Caco-2 (cell line): ENCODE measurements at regions not wholly inside any gene's neighbourhood (a gene's known extent, or its start where the extent isn't known, plus 50 kb on each side); places are given as distances from the start of the nearest gene placed in this dataset.

Experiments used
- BruUV-seq: library from RNA; stranded (reverse); fragments of 400-500 nt; replicated peaks from 2 replicates; lab custom pipeline; 2021; lab: Mats Ljungman, UMichigan
- CTCF ChIA-PET: fragments of 300-600 bp; sonication (Branson Sonifier 250); formaldehyde crosslinking; loops from one replicate; lab custom pipeline; 2022; ENCODE audit warnings: antibody characterized with exemption; lab: Charles Lee
- POLR2A ChIA-PET: fragments of 300-600 bp; sonication (Branson Sonifier 250); formaldehyde crosslinking; loops from one replicate; lab custom pipeline; 2022; ENCODE audit warnings: antibody characterized with exemption; lab: Charles Lee
- DNase-seq, 2 experiments: peaks; one replicate each; pipeline versions ENCODE4 v3.0.0 to v3.0.0-alpha.2; 2020 to 2022
- H3K27me3 ChIP-seq: replicated peaks from 2 replicates; pipeline ENCODE4 v1.6.0; 2011; ENCODE audit warnings: low read length; ENCODE audit not compliant: control insufficient read depth, insufficient read depth
- H3K36me3 ChIP-seq: 2 replicates; pipeline ENCODE4 v1.5.1; 2011; ENCODE audit warnings: low read length; ENCODE audit not compliant: control insufficient read depth, insufficient read depth
- H3K4me1 ChIP-seq: fragments of 250-450 bp; sonication (Bioruptor Pico); 2 replicates; pipeline ENCODE4 v1.5.1; 2020; ENCODE audit warnings: mild to moderate bottlenecking
- H3K4me3 ChIP-seq: 2 replicates; pipeline ENCODE4 v1.5.1; 2011; ENCODE audit warnings: low read depth, mild to moderate bottlenecking, control low read depth, low read length
- H3K9me3 ChIP-seq: fragments of 250-450 bp; sonication (Bioruptor Pico); 2 replicates; pipeline ENCODE4 v1.5.1; 2020; ENCODE audit warnings: mild to moderate bottlenecking, moderate library complexity
- H3K27ac Mint-ChIP-seq: one replicate; pipeline ENCODE4 v1.8.0; 2022; ENCODE audit warnings: mixed read lengths; ENCODE audit not compliant: unreplicated experiment
- H3K27me3 Mint-ChIP-seq: one replicate; pipeline ENCODE4 v1.8.0; 2022; ENCODE audit warnings: mixed read lengths; ENCODE audit not compliant: insufficient read depth, unreplicated experiment
- H3K36me3 Mint-ChIP-seq: one replicate; pipeline ENCODE4 v1.8.0; 2022; ENCODE audit warnings: mild to moderate bottlenecking, mixed read lengths; ENCODE audit not compliant: insufficient read depth, unreplicated experiment
- H3K4me1 Mint-ChIP-seq: one replicate; pipeline ENCODE4 v1.8.0; 2022; ENCODE audit warnings: low read depth, mixed read lengths; ENCODE audit not compliant: unreplicated experiment
- H3K4me3 Mint-ChIP-seq: one replicate; pipeline ENCODE4 v1.8.0; 2022; ENCODE audit warnings: mild to moderate bottlenecking, moderate library complexity, mixed read lengths; ENCODE audit not compliant: unreplicated experiment
- H3K9me3 Mint-ChIP-seq: one replicate; pipeline ENCODE4 v1.8.0; 2022; ENCODE audit warnings: mixed read lengths; ENCODE audit not compliant: unreplicated experiment
- intact Hi-C: fragments of 100-400 bp; cut with micrococcal nuclease; formaldehyde crosslinking; loops from one replicate; pipeline ENCODE4 v1.10.0; 2022; ENCODE audit not compliant: unreplicated experiment
- TF ChIP-seq, protein P1 (sequence below), 2 experiments: fragments of 200-600 bp in 1 of 2; IDR thresholded peaks; 1 replicate in 1 of 2; 2 replicates in 1 of 2; pipeline versions ENCODE4 v1.5.1 to v1.8.0; 2011 to 2022; ENCODE audit warnings: antibody characterized with exemption in 1 of 2, control low read depth in 1 of 2, inconsistent platforms in 1 of 2, low read depth in 1 of 2, low read length in 1 of 2, mild to moderate bottlenecking in 1 of 2, moderate library complexity in 1 of 2; ENCODE audit not compliant: insufficient read depth in 1 of 2, severe bottlenecking in 1 of 2, unreplicated experiment in 1 of 2

- BruUV-seq: no TSS peak
- intact Hi-C loops: loop anchor here (5.0 kb wide), 1 partner anchor 1514 kb away; no protein-coding TSS in a partner anchor
Measured at GRCh38 chr3:176873261-176873660, 324.0 kb downstream of the TBL1XR1 start.

GRCh38 chr3:176872771-176873209 lies 324.5 kb downstream of the TBL1XR1 start:
- peaks cover 33% of the 10 kb centered on the region for H3K9me3 Mint-ChIP-seq

More at GRCh38 chr3:176873261-176873660, 324.0 kb downstream of the TBL1XR1 start:
- TF ChIP-seq, protein P1, sequence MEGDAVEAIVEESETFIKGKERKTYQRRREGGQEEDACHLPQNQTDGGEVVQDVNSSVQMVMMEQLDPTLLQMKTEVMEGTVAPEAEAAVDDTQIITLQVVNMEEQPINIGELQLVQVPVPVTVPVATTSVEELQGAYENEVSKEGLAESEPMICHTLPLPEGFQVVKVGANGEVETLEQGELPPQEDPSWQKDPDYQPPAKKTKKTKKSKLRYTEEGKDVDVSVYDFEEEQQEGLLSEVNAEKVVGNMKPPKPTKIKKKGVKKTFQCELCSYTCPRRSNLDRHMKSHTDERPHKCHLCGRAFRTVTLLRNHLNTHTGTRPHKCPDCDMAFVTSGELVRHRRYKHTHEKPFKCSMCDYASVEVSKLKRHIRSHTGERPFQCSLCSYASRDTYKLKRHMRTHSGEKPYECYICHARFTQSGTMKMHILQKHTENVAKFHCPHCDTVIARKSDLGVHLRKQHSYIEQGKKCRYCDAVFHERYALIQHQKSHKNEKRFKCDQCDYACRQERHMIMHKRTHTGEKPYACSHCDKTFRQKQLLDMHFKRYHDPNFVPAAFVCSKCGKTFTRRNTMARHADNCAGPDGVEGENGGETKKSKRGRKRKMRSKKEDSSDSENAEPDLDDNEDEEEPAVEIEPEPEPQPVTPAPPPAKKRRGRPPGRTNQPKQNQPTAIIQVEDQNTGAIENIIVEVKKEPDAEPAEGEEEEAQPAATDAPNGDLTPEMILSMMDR (IDR thresholded peaks at IDR 0.05; ENCODE audit: insufficient read depth in 1 of 2, low read depth in 1 of 2, low read length in 1 of 2, severe bottlenecking in 1 of 2, unreplicated experiment in 1 of 2): no peak
- H3K27me3 ChIP-seq: no peaks in the 10 kb centered on the region
- Mint-ChIP-seq H3K4me3 (no peak overlapping the region), H3K27ac (no peak overlapping the region), H3K9me3 (peaks cover 32% of the 10 kb centered on the region), H3K27me3 (no peaks in the 10 kb centered on the region), H3K4me1 (no peaks in the 10 kb centered on the region), H3K36me3 (no peaks in the 10 kb centered on the region)
- ChIA-PET POLR2A (no interaction called here), CTCF (interaction anchor here (0.5 to 2.8 kb wide), 3 partner anchors 55 to 106 kb away, joined by 3 to 38 read pairs (median 3); no protein-coding TSS in a partner anchor)
- H3K4me3 ChIP-seq: no peak overlapping the region
- no peak for DNase-seq
- no peaks in the 10 kb centered on the region for H3K4me1 ChIP-seq
- H3K9me3 ChIP-seq: 0 out of 2 replicates have a peak, but pooled peaks cover 3% of the 10 kb centered on the region
- H3K36me3 ChIP-seq: no peaks in the 10 kb centered on the region

DNA sequence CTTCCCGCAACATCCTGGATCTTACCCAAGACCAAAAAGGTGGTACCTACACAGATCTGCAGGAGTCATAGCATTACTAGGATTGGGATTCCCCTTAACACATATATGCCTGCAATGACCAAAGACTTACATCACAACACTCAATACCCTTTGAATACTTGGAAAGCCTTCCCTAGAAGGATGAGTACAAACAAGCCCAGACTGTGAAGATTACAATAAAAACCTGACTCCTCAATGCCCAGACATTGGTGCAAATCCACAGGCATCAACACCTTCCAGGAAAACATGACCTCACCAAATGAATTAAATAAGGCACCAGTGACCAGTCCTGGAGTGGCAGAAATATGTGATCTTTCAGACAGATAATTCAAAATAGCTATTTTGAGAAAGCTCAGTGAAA lies 326.8 kb downstream of the TBL1XR1 start:
- intact Hi-C loops: loop anchor here (5.0 kb wide), 1 partner anchor 1517 kb away; no protein-coding TSS in a partner anchor
- CTCF ChIA-PET: no interaction called here
- peaks cover 33% of the 10 kb centered on the region for H3K9me3 Mint-ChIP-seq

More at GRCh38 chr3:176872771-176873209, 324.5 kb downstream of the TBL1XR1 start:
- no peak overlapping the region for H3K4me3 ChIP-seq
- ChIA-PET POLR2A (no interaction called here), CTCF (interaction anchor here (0.5 to 2.8 kb wide), 3 partner anchors 56 to 107 kb away, joined by 3 to 38 read pairs (median 3); no protein-coding TSS in a partner anchor)
- DNase-seq: peak; percentile 57 to 58
- no peaks in the 10 kb centered on the region for H3K27me3 ChIP-seq
- Mint-ChIP-seq H3K27me3 (no peaks in the 10 kb centered on the region), H3K27ac (no peak overlapping the region), H3K36me3 (no peaks in the 10 kb centered on the region), H3K4me1 (no peaks in the 10 kb centered on the region), H3K4me3 (no peak overlapping the region)
- 0 out of 2 replicates have a peak, but pooled peaks cover 3% of the 10 kb centered on the region for H3K9me3 ChIP-seq
- TF ChIP-seq, protein P1 (IDR thresholded peaks at IDR 0.05; ENCODE audit: insufficient read depth in 1 of 2, low read depth in 1 of 2, low read length in 1 of 2, severe bottlenecking in 1 of 2, unreplicated experiment in 1 of 2): peak; percentile 71 to 73
- no peaks in the 10 kb centered on the region for H3K4me1 ChIP-seq
- H3K36me3 ChIP-seq: no peaks in the 10 kb centered on the region
- intact Hi-C loops: loop anchor here (1.0 to 5.0 kb wide), 2 partner anchors 67 to 1515 kb away; no protein-coding TSS in a partner anchor
- no TSS peak for BruUV-seq

More for the DNA sequence above, 326.8 kb downstream of the TBL1XR1 start:
- H3K9me3 ChIP-seq: no peaks in the 10 kb centered on the region
- no peaks in the 10 kb centered on the region for H3K4me1 ChIP-seq
- Mint-ChIP-seq H3K4me1 (no peaks in the 10 kb centered on the region), H3K27me3 (no peaks in the 10 kb centered on the region), H3K27ac (no peak overlapping the region), H3K4me3 (no peak overlapping the region), H3K36me3 (no peaks in the 10 kb centered on the region)
- DNase-seq: no peak
- BruUV-seq: no TSS peak
- POLR2A ChIA-PET: no interaction called here
- H3K4me3 ChIP-seq: no peak overlapping the region
- TF ChIP-seq, protein P1 (IDR thresholded peaks at IDR 0.05; ENCODE audit: insufficient read depth in 1 of 2, low read depth in 1 of 2, low read length in 1 of 2, severe bottlenecking in 1 of 2, unreplicated experiment in 1 of 2): no peak
- H3K27me3 ChIP-seq: no peaks in the 10 kb centered on the region
- H3K36me3 ChIP-seq: no peaks in the 10 kb centered on the region
